ENCODE measurements at regions not wholly inside any gene's neighbourhood (a gene's known extent, or its start where the extent isn't known, plus 50 kb on each side); places are given as distances from the start of the nearest gene placed in this dataset.

DNA sequence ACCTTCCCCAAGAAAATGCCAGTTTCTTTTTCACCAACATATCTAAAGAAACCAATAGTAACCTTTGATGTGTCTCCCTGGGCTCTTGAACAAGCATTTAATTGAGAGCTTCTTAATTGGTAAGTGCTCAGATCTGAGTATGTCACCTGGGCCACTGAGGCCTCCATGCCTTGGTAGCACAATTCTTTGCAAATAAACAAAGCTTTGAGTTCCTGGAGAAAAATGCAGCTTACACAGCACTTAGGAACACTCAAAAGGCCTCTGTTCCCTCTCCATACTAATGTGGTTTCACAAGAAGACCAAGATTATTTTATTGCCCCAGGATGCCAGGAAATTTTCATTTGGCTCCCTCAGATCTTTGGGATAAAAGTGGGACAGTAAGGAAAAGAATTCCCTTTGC lies 217.6 kb upstream of the CEP162 start:
- no peak for TF ChIP-seq CTCF (IDR thresholded peaks at IDR 0.05)
- POLR2A ChIA-PET = no interaction called here

DNA sequence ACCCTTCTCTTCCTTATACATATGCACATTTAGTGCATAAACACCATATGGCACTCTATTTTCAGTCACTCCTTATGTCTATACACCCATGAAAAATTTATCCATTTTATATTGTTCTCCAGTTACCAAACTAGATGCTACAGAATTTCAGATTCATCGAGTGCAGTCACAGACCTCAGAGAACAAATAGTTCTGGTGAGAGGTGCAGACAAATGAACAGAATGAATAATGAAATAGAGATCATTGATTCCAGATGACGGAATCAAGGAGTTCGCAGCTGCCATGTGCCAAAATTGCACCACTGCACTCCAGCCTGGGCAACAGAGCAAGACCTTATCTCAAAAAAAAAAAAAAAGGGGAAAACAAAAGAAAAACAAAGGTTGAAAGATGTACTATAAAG lies 214.8 kb upstream of the CEP162 start:
- H3K36me3 ChIP-seq (ENCODE audit: insufficient read depth, low read length) = no peaks in the 10 kb centered on the region
- H3K27me3 ChIP-seq (ENCODE audit: control insufficient read depth in 1 of 2, insufficient read depth in 2 of 2, low read length in 2 of 2) = no peaks in the 10 kb centered on the region
- H3K27ac Mint-ChIP-seq = no peak overlapping the region
- TF ChIP-seq CTCF (IDR thresholded peaks at IDR 0.05) = no peak
- POLR2A ChIA-PET = no interaction called here
- no peak overlapping the region for H3K4me3 ChIP-seq (ENCODE audit: low read length)
- no peaks in the 10 kb centered on the region for H3K9me3 ChIP-seq (ENCODE audit: control insufficient read depth in 1 of 2, insufficient read depth in 1 of 2, low read length in 2 of 2)
- no peaks in the 10 kb centered on the region for H3K9me3 Mint-ChIP-seq
- DNase-seq (no peak), ATAC-seq (ENCODE audit: poor library complexity) (no peak)
- H3K36me3 Mint-ChIP-seq (ENCODE audit: low read depth) = no peaks in the 10 kb centered on the region
- no peaks in the 10 kb centered on the region for H3K27me3 Mint-ChIP-seq
- H3K27ac ChIP-seq (ENCODE audit: low read depth in 1 of 2, low read length in 2 of 2) = no peak overlapping the region
- H3K4me1 ChIP-seq (ENCODE audit: insufficient read depth, low read length) = no peaks in the 10 kb centered on the region
- no peak overlapping the region for H3K4me3 Mint-ChIP-seq
- CTCF ChIA-PET = no interaction called here
- H3K4me1 Mint-ChIP-seq (ENCODE audit: low read depth) = no peaks in the 10 kb centered on the region
- intact Hi-C loops (cut with DNase I, micrococcal nuclease) = no loop called here

More for the DNA sequence above, 217.6 kb upstream of the CEP162 start:
- H3K27me3 Mint-ChIP-seq = no peaks in the 10 kb centered on the region
- H3K27me3 ChIP-seq (ENCODE audit: control insufficient read depth in 1 of 2, insufficient read depth in 2 of 2, low read length in 2 of 2) = no peaks in the 10 kb centered on the region
- H3K4me1 Mint-ChIP-seq (ENCODE audit: low read depth) = no peaks in the 10 kb centered on the region
- H3K4me3 ChIP-seq (ENCODE audit: low read length) = no peak overlapping the region
- H3K9me3 ChIP-seq (ENCODE audit: control insufficient read depth in 1 of 2, insufficient read depth in 1 of 2, low read length in 2 of 2) = no peaks in the 10 kb centered on the region
- no peak overlapping the region for H3K27ac ChIP-seq (ENCODE audit: low read depth in 1 of 2, low read length in 2 of 2)
- intact Hi-C loops (cut with DNase I, micrococcal nuclease) = no loop called here
- no peaks in the 10 kb centered on the region for H3K36me3 ChIP-seq (ENCODE audit: insufficient read depth, low read length)
- H3K4me1 ChIP-seq (ENCODE audit: insufficient read depth, low read length) = no peaks in the 10 kb centered on the region
- H3K27ac Mint-ChIP-seq = no peak overlapping the region
- no peak for ATAC-seq (ENCODE audit: poor library complexity)
- no peak overlapping the region for H3K4me3 Mint-ChIP-seq
- H3K36me3 Mint-ChIP-seq (ENCODE audit: low read depth) = no peaks in the 10 kb centered on the region
- DNase-seq = no peak
- H3K9me3 Mint-ChIP-seq = no peaks in the 10 kb centered on the region
- CTCF ChIA-PET = no interaction called here

DNA sequence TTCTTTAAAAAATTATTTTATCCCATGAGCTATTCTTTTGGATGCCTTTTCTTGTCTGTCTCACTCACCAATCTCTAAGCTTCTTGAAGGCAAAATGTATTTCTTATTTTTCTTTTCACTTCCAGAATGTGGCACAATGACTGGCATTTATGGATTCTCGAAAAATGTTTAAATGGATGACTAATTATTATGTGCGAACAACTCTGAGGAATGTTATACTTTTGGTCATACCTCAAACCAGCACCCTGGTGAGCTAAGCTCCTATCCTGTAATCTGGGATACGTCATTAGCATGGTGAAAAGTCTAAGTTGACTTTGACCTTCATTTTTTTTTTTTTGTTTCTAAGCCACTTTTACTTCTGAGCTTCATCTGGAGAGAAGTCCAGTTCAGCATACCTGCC lies 214.0 kb upstream of the CEP162 start:
- no peak overlapping the region for H3K27ac Mint-ChIP-seq

More for the DNA sequence above, 214.0 kb upstream of the CEP162 start:
- intact Hi-C loops (cut with DNase I, micrococcal nuclease) = no loop called here
- ChIA-PET POLR2A (no interaction called here), CTCF (no interaction called here)
- Histone ChIP-seq H3K27ac (ENCODE audit: low read depth in 1 of 2, low read length in 2 of 2) (no peak overlapping the region), H3K27me3 (ENCODE audit: control insufficient read depth in 1 of 2, insufficient read depth in 2 of 2, low read length in 2 of 2) (no peaks in the 10 kb centered on the region), H3K9me3 (ENCODE audit: control insufficient read depth in 1 of 2, insufficient read depth in 1 of 2, low read length in 2 of 2) (no peaks in the 10 kb centered on the region), H3K4me1 (ENCODE audit: insufficient read depth, low read length) (no peaks in the 10 kb centered on the region), H3K4me3 (ENCODE audit: low read length) (no peak overlapping the region), H3K36me3 (ENCODE audit: insufficient read depth, low read length) (no peaks in the 10 kb centered on the region)
- H3K4me1 Mint-ChIP-seq (ENCODE audit: low read depth) = no peaks in the 10 kb centered on the region
- ATAC-seq (ENCODE audit: poor library complexity) (no peak), DNase-seq (no peak)
- no peak overlapping the region for H3K4me3 Mint-ChIP-seq
- TF ChIP-seq CTCF (IDR thresholded peaks at IDR 0.05) = no peak
- no peaks in the 10 kb centered on the region for H3K27me3 Mint-ChIP-seq
- no peaks in the 10 kb centered on the region for H3K36me3 Mint-ChIP-seq (ENCODE audit: low read depth)
- no peaks in the 10 kb centered on the region for H3K9me3 Mint-ChIP-seq
